Cardiac fibroblast (primary cell): ENCODE measurements at regions not wholly inside any gene's neighbourhood (a gene's known extent, or its start where the extent isn't known, plus 50 kb on each side); places are given as distances from the start of the nearest gene placed in this dataset.

ENCODE experiments used
- DNase-seq, 2 donors: peaks; one replicate each; pipeline versions ENCODE4 v3.0.0 to v3.0.0-alpha.2; 2010; ENCODE audit warnings: low read depth in 2 of 2
- H3K4me3 ChIP-seq, 2 donors: replicated peaks in 1 of 2; 1 replicate in 1 of 2; 2 replicates in 1 of 2; pipeline ENCODE4 v1.5.1; 2011; ENCODE audit warnings: low read depth in 2 of 2, low read length in 2 of 2, mild to moderate bottlenecking in 2 of 2, moderate library complexity in 1 of 2
- TF ChIP-seq, protein P1 (sequence below): IDR thresholded peaks from one replicate; pipeline ENCODE4 v1.5.1; 2011; ENCODE audit warnings: low read depth, mild to moderate bottlenecking, low read length, inconsistent platforms

DNA sequence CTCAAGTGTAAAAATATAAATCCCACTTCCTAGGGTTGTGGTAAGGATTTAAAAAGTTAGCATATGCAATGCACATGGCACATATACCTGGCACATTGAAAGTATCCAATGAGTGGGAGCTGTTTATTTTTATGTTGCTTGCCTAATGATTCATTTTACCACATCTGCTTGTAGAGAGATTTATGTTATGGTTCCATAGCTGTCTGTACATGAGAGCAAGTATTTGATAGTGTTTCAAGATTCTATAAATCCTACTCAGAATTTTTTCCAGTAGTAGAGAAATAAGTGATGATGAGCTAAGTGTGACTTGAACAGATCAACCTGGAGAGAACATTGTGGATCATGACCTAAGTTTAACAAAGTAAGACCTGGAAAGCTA, 125.3 kb upstream of the SPTLC3 start:
- TF ChIP-seq, protein P1, sequence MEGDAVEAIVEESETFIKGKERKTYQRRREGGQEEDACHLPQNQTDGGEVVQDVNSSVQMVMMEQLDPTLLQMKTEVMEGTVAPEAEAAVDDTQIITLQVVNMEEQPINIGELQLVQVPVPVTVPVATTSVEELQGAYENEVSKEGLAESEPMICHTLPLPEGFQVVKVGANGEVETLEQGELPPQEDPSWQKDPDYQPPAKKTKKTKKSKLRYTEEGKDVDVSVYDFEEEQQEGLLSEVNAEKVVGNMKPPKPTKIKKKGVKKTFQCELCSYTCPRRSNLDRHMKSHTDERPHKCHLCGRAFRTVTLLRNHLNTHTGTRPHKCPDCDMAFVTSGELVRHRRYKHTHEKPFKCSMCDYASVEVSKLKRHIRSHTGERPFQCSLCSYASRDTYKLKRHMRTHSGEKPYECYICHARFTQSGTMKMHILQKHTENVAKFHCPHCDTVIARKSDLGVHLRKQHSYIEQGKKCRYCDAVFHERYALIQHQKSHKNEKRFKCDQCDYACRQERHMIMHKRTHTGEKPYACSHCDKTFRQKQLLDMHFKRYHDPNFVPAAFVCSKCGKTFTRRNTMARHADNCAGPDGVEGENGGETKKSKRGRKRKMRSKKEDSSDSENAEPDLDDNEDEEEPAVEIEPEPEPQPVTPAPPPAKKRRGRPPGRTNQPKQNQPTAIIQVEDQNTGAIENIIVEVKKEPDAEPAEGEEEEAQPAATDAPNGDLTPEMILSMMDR: no peak
- DNase-seq: no peak
- H3K4me3 ChIP-seq: no peak overlapping the region

DNA sequence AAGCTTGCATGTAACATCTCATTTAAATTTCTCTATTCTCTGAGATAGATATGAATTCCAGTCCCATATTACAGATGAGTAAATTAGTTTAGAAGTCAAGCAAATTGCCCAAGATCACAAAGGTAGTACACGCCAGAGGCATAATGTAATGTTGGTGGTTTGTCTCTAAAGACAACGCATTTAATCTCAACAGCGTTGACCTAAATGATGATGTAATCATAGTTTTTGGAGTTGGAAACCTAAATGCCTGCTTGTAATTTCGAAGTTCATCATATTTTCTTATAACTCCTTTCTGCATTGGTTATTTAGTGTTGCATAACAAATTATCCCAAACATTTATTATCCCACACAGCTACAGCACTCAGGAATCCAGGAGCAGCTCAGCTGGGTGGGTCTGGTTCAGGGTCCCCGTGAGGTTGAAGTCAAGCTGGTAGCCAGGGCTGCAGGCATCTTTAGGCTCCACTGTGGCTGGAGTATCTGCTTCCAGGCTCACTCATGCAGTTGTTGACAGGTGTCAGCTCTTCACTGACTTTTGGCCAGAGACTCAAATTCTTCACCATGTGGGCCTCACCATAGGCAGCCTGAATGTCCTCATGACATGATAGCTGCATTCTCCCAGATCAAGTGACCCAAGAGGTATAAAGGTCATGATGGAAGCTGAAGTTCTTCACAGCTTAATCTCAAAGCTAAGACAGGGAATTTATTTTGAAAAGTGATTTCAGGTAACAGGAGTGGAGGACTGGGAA, 122.0 kb upstream of the SPTLC3 start:
- no peak for DNase-seq
- TF ChIP-seq, protein P1: no peak

DNA sequence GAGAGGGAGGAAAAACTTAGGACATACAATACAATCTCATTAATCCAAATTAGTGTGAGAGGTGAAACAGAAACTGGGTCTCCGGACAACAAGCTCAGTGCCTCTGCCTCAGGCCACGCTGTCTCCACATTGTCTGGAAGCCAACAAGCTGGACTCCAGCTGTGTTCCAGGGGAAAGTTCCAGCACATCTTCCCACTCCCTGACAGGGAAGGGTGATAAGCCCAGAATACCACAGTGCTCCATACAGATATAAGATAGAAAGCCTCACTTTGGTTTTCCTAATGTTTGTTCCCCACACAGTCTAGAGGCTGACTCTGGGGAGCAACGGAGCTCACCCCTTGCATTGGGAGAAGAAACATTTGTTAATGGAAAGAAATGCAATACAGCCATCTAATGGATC, 117.1 kb upstream of the SPTLC3 start:
- H3K4me3 ChIP-seq: no peak overlapping the region
- TF ChIP-seq, protein P1: no peak
- DNase-seq: no peak

More for the DNA sequence above, 122.0 kb upstream of the SPTLC3 start:
- H3K4me3 ChIP-seq: no peak overlapping the region

DNA sequence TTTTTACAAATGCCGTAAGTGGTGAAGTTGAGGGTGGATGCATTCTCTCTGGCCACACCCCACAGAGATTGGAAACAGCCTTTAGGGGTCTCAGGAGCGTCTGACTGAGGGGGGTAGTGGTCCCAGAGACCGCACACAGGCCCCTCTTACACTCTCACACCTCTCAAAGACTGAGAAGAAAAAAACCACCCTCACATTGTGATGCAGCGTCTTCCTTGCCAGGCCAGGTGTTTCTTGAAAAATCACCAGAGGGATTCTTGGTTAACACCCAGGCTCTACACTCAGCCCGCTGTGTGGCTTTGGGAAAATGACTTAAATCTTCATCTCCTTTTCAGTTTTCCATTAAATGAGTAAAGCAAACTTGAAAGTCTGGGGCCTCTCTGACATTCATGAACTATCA, 115.8 kb upstream of the SPTLC3 start:
- DNase-seq: no peak
- no peak overlapping the region for H3K4me3 ChIP-seq
- TF ChIP-seq, protein P1: no peak

DNA sequence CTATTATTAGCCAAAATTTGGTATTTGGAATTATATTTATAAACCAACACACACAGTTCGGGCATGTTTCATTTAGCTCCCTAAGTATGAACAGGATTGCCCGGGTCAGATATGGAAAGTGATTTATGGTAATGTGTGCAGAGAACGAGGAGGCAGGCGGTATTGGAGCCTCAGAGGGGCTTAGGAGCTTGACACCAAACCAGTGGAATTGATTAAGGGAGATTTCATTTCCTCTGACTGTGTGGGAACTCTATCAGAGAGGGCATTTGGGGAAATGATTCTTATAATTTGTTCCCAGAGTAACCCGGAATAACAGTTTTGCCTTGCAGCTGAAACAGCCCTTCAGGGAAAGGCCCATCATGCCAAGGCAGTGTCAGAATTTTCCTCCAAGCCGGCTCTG, 115.1 kb upstream of the SPTLC3 start:
- no peak overlapping the region for H3K4me3 ChIP-seq
- DNase-seq: no peak
- TF ChIP-seq, protein P1: no peak

DNA sequence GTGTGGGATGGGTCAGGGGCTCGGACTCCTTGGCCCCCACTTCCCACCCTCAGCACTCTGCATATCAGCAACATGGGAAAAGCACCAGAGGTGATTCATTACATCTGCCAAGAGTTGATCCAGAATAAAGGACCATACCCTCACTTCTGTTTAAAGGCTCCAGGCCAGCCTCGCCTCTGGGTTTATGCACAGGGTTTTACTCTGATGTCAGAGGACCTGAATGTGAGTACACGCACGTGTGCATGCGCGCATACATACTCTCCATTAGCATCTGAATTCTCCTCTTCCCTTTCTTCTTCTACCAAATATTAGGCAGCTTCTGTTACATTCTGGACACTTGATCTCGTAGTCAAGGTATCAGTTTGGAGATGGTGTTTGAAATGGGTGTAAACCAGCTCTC, 114.7 kb upstream of the SPTLC3 start:
- TF ChIP-seq, protein P1: no peak
- H3K4me3 ChIP-seq: no peak overlapping the region
- no peak for DNase-seq

DNA sequence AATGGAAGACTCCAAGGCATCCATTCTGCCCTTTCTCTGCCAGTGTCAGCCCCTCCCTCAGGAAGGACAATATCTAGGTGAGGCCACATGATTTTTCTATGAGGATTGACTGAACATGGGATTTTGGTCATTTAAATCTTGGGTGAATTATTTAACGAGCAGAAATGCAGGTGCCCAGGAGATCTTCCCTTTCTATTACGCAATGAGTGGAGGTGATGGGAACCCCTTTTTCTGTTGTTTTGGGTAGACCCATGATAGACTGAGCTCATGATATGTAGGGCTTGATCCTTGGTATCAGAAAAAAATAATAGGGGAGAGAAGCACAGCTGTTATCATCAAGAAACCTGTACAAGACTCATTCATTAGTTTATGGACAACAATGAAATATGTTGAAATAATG, 112.6 kb upstream of the SPTLC3 start:
- TF ChIP-seq, protein P1: no peak
- no peak for DNase-seq
- H3K4me3 ChIP-seq: no peak overlapping the region
